Fibroblast of villous mesenchyme (primary cell): ENCODE measurements at regions not wholly inside any gene's neighbourhood (a gene's known extent, or its start where the extent isn't known, plus 50 kb on each side); places are given as distances from the start of the nearest gene placed in this dataset.
A peak's percentile ranks its signal among the peaks of the same experiment; 100 is the strongest.

Experiments used
- DNase-seq: peaks from one replicate; pipeline ENCODE4 v3.0.0-alpha.2; 2010; ENCODE audit warnings: low read depth
- H3K4me3 ChIP-seq: 2 replicates; pipeline ENCODE4 v1.5.1; 2011; ENCODE audit warnings: low read depth, mild to moderate bottlenecking, low read length
- CTCF ChIP-seq: IDR thresholded peaks from 2 replicates; pipeline ENCODE4 v1.5.1; 2012; ENCODE audit warnings: low read depth, mild to moderate bottlenecking, low read length; ENCODE audit not compliant: insufficient read depth

- no peak for TF ChIP-seq CTCF
- H3K4me3 ChIP-seq, result no peak overlapping the region
- DNase-seq, result no peak
These were observed 363.3 kb downstream of the KCNRG start for GRCh38 chr13:50378509-50379044.

- DNase-seq, result no peak
- TF ChIP-seq CTCF, result no peak
- no peak overlapping the region for H3K4me3 ChIP-seq
These were observed 364.3 kb downstream of the KCNRG start for GRCh38 chr13:50379584-50379983.

GRCh38 chr13:50380905-50381304 lies 365.7 kb downstream of the KCNRG start:
- TF ChIP-seq CTCF, result no peak
- no peak for DNase-seq

GRCh38 chr13:50382511-50382910 lies 367.3 kb downstream of the KCNRG start:
- H3K4me3 ChIP-seq, result no peak overlapping the region
- no peak for DNase-seq
- no peak for TF ChIP-seq CTCF

More at GRCh38 chr13:50380905-50381304, 365.7 kb downstream of the KCNRG start:
- no peak overlapping the region for H3K4me3 ChIP-seq

GRCh38 chr13:50382951-50383350 lies 367.7 kb downstream of the KCNRG start:
- no peak for TF ChIP-seq CTCF
- DNase-seq, result no peak
- no peak overlapping the region for H3K4me3 ChIP-seq

- no peak for TF ChIP-seq CTCF
These were observed 369.5 kb downstream of the KCNRG start for GRCh38 chr13:50384724-50385123.

GRCh38 chr13:50386541-50387050 lies 371.4 kb downstream of the KCNRG start:
- DNase-seq, result peak; percentile 75
- TF ChIP-seq CTCF, result no peak
- no peak overlapping the region for H3K4me3 ChIP-seq

More at GRCh38 chr13:50384724-50385123, 369.5 kb downstream of the KCNRG start:
- no peak overlapping the region for H3K4me3 ChIP-seq
- DNase-seq, result no peak
